ENCODE measurements at regions not wholly inside any gene's neighbourhood (a gene's known extent, or its start where the extent isn't known, plus 50 kb on each side); places are given as distances from the start of the nearest gene placed in this dataset.

DNA sequence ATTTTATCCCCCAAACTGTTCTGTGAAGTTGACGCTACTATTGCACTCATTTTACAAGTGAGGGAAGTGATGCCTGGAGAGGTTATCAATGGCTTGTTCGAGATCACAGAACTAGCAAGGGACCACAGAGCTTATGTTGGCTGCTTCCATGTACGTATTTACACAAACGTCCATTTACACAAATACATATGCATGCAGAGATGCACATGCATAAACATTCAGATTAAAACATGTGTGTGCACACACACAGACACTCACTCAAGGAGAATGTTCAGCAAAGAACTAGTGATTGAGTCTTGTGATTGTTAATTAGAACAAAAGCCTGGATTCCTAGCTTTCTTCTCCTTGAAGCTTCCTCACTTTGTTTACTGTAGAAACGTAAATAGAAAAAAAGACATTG, 321.5 kb upstream of the CHD6 start:
- DNase-seq: no peak

DNA sequence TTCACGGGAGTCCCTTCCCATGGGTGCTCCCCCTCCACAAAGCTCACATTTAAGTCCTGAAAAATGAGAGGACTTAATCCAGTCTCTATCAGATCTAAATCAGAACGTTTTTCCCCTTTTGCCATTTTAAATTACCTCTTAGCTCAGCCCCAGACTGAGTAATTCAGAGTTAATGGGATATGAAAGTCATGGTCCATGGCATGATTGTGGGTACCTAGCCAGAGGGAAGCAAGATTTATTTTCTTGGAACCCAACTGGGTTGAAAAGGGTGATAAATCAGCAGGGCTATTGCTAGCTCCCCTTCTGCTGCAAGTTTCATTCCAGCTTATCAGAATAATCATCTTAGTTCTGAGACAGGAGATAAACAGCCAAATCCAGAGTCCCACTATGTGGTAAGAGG, 320.2 kb upstream of the CHD6 start:
- DNase-seq: no peak

DNA sequence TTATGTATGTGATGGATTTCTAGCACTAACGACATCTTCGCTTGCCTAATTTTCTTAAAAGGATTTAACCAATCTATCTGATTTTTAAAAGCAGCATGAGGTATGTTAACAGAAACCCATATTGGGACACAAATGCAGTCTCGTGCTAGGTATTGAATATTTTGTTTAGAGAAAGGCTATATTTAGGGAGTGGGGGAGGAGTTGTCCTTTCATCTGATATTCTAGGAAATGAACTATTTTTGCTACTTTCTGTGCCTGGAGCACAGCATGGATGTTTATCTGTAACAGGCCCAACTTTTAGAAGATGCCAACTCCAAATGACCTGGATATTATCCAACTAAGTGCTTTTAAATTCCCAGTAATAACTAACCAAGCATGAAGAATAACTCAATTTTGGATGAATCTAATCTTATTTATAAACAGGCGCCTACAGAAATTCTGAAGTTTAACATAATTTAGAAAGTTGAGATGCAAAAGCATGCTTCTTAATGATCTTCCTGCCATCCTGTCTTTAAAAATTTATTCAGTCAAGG, 317.1 kb upstream of the CHD6 start:
- no peak for DNase-seq

DNA sequence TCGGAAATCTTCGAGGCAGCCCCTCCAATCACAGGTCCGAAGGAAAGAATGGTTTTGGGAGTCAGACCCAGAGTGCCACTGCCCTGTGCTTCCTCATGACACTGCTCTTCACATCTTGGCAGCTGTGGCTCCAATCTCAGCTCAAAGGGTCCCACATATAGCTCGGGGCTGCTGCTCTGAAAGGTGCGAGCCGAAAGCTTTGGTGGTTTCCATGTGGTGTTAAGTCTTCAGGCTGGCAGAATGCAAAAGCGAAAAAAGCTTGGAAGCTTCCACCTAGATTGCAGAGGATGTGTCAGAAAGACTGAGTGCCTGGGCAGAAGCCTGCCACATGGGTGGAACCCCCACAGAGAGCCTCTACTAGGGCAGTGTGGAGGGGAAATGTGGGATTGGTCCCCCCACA, 314.3 kb upstream of the CHD6 start:
- no peak for DNase-seq

DNA sequence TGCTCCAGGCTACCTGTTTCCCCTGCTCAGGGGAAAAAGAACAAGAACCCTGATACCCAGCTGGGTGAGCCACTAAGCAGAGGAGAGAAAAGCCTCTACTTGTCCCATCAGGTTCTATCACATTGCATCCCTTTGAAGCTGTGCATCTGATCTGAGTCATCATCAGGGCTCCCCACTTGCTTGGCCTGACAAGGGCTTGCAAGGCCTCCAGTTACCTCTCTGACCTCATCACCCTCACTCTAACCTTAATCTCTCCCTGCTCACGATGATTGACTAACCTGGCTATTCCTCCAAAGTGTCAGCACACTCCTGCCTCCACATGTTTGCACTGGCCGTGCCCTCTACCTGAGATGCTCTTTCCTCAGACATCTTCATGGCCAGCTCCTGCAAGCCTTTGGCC, 309.5 kb upstream of the CHD6 start:
- DNase-seq: no peak

DNA sequence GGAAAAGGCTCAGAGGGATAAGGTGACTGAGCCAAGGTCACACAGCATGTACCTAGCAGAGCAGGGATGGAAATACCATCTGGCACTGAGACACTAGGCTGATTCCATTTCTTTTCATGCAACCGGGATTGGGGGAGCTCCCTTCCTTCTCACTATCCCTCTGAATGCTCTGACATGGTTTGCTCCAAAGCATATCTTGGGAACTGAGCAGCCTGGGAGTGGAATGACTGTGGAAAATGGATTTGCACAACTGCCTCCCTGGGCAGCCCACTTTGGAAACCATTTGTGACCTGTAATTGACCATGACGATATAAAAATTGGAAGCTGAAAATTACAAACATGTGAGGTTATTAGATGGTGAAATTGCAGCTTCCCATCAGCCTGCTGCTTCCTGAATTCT, 309.0 kb upstream of the CHD6 start:
- no peak for DNase-seq

DNA sequence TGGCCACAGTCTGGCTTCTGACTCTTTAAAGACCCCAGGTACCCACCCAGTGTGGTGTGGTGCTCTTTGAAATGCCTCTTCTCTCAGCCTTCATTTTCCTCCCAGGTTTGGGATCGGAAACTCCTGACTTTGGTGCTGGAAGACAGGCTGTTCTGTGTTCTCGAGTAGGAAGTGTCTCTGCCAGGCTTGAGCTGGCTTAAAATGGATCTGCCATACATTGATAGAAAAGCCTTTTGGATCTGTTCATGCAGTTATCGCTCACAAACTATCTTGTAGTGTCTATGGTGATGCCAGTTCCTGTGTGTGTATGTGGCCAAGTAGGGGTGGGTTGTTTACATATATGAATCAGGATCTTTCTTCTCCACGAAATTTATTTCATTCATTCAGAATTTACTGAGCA, 307.3 kb upstream of the CHD6 start:
- no peak for DNase-seq

DNA sequence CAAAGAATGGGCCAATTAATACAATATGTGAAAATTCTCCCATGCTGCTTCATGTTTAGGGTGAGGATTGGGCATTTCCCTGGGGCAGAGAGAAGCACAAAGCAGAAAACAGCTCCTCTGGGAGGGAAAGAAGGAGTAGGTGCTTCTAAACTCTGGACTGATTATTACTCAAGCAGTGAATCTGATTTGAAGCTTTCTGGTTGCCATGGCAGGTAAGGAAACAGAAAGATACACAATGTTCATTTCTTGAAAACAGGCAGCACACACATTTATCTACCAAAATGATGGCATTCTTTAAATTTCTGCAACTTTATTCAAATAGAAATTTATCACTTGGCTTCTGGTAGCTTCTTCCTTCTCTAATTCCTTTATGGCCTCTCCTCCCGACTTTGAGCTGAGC, 305.4 kb upstream of the CHD6 start:
- DNase-seq: no peak

- DNase-seq: no peak
Measured at GRCh38 chr20:41913146-41913545, 295.0 kb upstream of the CHD6 start.

DNA sequence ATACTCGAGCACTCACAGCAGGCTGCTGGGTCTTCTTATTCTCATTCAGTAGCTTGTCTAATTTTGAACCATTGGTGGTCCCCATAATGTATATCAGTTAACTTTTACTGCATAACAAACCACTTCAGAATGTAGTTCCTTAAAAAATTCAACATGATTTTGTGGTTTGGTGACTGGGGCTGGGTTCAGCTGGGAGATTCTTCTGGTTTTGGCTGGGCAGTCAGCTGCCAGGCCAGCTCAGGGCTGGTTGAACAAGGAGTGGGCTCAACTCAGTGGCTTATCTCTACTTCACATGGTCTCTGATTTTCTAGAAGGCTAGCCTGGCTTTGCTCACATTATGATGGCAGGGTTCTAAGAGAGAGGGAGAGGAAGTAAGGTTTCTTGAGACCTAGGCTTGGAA, 292.4 kb upstream of the CHD6 start:
- DNase-seq: no peak

DNA sequence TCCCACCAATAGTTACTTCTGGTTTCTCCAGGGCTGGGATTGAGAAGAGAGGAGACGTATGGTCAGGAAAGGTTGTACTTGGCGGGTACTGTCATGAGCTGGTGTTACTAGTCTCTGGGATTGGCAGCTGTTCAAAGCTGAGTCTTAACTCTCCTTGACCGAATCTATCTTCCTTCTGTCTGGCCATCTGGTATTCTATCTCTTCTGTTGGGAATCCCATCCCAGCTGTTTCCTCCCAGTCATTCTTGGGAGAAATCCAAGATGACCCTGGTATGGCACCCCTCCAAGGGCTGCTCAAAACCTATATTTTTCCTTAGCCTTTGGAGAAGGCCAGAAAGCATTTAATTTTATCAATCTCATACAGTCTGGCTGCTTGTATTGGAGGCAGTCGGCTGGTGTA, 287.0 kb upstream of the CHD6 start:
- no peak for DNase-seq

DNA sequence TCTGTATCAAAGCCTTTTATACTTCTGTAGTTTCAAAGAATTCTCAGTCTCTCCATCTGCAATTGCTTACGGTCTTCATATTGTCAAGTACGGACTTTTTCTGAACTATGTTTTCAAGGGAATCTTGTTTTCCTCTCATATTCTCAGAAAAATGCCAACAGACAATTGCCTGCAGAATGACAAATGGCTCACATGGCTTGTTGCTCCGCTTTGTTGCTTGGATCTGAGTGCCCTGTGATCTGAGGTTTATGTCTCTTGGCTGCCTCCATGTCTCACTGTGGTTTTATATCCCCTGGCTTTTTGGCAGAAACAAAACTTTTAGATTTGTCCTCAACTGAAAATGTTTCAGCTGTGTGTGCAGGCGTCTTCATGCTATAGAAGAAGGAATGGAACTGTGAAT, 285.4 kb upstream of the CHD6 start:
- DNase-seq: no peak

- DNase-seq: no peak
Measured at GRCh38 chr20:41902346-41902745, 284.2 kb upstream of the CHD6 start.

- DNase-seq: no peak
Measured at GRCh38 chr20:41900201-41900691, 282.1 kb upstream of the CHD6 start.

DNA sequence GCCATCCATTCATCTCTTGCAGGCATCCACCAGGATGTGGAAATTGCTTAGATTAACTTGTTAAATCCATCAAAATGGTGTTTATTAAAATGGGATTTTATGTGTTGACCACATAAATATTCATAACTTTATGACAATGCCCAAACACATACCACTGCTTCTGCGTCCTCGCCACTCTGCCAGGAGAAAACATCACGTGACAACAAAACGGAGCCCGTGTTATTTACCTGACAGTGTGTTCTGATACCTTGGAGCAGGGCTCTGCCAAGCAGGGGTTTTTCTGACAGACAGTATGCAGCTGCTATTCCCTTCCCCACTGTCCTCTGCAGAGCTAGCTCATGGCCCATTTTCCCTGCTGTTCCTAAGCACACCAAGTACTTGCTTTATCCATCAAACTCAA, 279.5 kb upstream of the CHD6 start:
- no peak for DNase-seq

- no peak for DNase-seq
Measured at GRCh38 chr20:41895241-41896032, 277.3 kb upstream of the CHD6 start.

DNA sequence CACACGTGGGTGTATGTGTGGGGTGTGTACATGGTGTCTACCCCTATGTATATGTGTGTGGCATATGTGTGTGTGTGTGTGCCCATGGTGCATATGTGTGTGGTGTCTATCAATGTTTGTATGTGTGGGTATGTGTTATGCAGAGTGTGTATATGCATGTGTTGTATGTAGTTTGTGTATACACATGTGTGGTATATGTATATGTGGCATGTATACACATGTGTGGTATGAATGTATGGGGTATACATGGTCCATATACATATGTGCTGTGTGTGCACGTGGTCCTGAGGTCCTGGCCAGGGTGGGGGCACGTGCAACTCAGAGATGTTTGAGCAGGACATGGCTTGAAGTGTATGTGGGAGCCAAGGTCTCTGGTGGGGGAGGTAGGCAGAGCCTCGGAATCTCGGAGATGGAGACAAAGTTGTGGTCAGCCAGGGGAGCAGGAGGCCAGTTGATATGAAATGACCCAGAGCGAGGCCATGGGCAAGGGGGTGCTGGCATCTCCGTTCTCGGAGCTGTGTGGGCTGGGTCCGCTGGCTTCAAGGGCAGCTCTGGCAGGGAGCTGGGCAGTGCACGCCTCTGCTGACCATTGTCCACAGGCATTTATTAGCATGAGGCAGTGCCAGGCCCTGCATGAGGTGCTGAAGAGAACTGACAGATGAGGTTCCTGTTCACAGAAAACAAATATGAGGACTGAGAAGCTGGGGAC, 276.2 kb upstream of the CHD6 start:
- no peak for DNase-seq

DNA sequence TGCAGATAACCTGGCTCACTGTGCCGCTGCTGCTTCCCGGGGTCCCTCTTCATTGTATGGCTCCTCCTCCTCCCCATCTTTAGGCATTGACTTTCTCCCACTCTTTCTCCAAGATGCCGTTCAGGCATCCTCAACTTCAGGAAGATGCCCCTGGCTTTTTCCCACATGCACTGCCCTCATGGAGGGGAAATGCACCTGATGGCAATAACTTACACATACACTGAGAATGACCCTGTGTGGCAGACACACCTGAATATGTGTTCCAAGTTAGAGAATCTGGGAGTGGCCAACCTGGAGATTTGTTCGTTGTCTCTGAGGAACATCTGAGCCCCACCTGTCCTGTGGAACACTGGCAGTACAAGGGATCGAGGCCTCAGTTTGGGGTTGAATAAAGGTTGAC, 273.9 kb upstream of the CHD6 start:
- DNase-seq: no peak

- no peak for DNase-seq
Measured at GRCh38 chr20:41889844-41890224, 271.7 kb upstream of the CHD6 start.

DNA sequence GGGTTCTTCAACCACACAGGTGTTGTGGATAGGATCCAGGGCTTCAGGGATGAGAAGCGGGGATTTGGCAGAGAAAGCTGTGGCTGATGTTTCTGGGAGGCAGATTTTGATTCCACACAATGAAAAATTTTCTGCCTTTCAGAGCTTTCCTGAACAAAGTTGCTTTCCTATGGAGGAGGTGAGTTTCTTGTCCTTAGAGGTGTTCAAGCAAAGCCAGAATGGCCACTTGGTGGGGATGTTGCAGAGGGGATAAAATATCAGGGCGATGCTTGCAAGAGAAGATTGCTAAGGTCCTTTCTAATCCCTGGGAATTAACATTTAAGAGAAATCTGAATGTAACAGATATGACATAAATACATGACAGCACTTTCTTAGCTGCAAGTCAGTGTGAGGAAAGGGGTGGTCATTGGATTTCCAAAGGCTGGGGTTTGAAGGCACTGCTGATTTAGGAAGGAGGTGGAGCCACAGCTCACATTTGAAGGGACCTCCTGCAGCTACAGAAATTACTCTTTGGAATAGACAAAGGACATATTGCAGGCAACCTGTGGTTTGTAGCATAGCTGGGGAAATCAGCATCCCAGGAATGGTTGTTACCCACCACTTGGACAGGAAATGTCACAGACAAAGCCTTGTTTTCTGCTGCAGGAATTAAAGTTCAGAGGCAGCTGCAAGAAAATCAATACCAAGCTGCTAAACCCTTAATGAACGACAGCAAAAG, 271.1 kb upstream of the CHD6 start:
- no peak for DNase-seq

DNA sequence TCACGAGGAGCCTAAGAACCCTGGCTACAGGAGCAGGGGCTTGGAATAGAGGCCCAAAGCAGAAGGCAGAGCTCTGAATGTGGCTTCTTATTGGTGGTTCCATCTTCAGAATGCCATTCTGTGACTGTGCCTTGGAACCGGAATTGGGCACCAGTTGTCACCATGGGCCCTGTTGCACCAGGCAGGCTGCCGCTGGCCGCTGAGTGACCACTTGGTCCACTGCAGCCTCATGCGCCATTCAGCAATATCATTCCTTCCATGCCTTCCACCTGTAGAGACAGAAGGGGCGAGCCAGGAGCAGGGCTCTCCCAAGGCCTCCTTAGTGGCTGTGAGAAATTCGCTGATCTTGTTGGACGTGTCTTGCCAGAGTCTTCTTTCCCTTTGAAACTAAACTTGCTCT, 270.3 kb upstream of the CHD6 start:
- no peak for DNase-seq

- no peak for DNase-seq
Measured at GRCh38 chr20:41887500-41887899, 269.3 kb upstream of the CHD6 start.

DNA sequence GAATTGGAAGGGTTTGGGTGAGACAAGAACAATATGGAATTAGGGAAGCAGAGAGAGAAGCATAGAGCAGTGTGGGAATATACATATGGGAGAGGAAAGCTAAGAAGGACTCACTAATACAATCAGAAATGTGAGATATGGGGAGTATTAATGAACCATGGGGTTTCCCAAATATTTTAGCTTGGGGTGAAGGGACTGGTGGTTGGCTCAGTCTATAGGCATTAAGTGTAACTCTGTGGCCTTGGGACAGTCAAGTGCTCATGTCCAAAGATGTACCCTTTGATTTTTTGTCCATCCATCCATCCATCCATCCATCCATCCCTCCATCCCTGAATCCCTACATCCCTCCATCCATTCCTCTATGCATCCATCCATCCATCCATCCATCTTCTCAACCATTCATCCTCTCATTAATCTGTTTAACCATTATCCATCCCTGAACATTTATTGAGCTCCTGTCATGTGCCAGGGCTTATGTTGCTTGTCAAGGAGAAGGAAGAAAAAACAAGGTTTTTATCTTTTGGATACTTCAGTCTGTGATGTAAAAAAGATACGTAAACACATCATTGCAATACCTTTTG, 263.4 kb upstream of the CHD6 start:
- no peak for DNase-seq
